IMR-90 (cell line): ENCODE measurements at regions not wholly inside any gene's neighbourhood (a gene's known extent, or its start where the extent isn't known, plus 50 kb on each side); places are given as distances from the start of the nearest gene placed in this dataset.

Source experiments
- ATAC-seq: fragments of 200-7000 bp; cut with Tn5 transposase; 2 replicates; pipeline ENCODE4 v1.9.1; 2020; ENCODE audit warnings: low read depth, mild to moderate bottlenecking, moderate library complexity
- BruUV-seq: library from RNA; stranded (reverse); fragments of 400-500 nt; replicated peaks from 2 replicates; lab custom pipeline; 2021; lab: Mats Ljungman, UMichigan
- CTCF ChIA-PET: fragments of 300-600 bp; formaldehyde crosslinking; extraction: SDS; loops from one replicate; lab custom pipeline; 2021; ENCODE audit warnings: antibody characterized with exemption; lab: Yijun Ruan, JAX
- POLR2A ChIA-PET: fragments of 300-600 bp; sonication (Branson Sonifier 250); formaldehyde crosslinking; loops from one replicate; lab custom pipeline; 2022; ENCODE audit warnings: antibody characterized with exemption; ENCODE audit not compliant: unreplicated experiment; lab: Charles Lee
- DNase-seq: peaks from one replicate; pipeline ENCODE4 v3.0.0; 2013
- H2AFZ ChIP-seq: replicated peaks from 2 replicates; pipeline ENCODE3; 2013; ENCODE audit warnings: low read length, mild to moderate bottlenecking; ENCODE audit not compliant: poor library complexity
- H2AK5ac ChIP-seq: 2 replicates; pipeline ENCODE4 v1.6.1; 2013; ENCODE audit warnings: low read depth, low read length, inconsistent platforms
- H2AK9ac ChIP-seq: replicated peaks from 2 replicates; pipeline ENCODE3; 2013; ENCODE audit warnings: mild to moderate bottlenecking, low read depth, low read length, moderate library complexity; ENCODE audit not compliant: poor library complexity
- H2BK120ac ChIP-seq: 2 replicates; pipeline ENCODE4 v1.6.1; 2013; ENCODE audit warnings: low read depth, low read length, inconsistent platforms
- H2BK15ac ChIP-seq: 3 replicates; pipeline ENCODE4 v1.6.1; 2013; ENCODE audit warnings: low read depth, low read length, inconsistent platforms
- H2BK20ac ChIP-seq: 2 replicates; pipeline ENCODE4 v1.6.1; 2013; ENCODE audit warnings: low read depth, mild to moderate bottlenecking, inconsistent platforms, low read length, moderate library complexity
- H2BK5ac ChIP-seq: 2 replicates; pipeline ENCODE4 v1.6.1; 2013; ENCODE audit warnings: mild to moderate bottlenecking, low read depth, low read length, inconsistent platforms; ENCODE audit not compliant: poor library complexity, severe bottlenecking
- H3K14ac ChIP-seq: replicated peaks from 2 replicates; pipeline ENCODE4 v1.6.1; 2013; ENCODE audit warnings: low read depth, low read length, inconsistent platforms
- H3K18ac ChIP-seq: 2 replicates; pipeline ENCODE4 v1.6.1; 2013; ENCODE audit warnings: low read depth, low read length, control low read depth
- H3K23ac ChIP-seq: 2 replicates; pipeline ENCODE4 v1.6.1; 2013; ENCODE audit warnings: low read depth, low read length, inconsistent platforms
- H3K27ac ChIP-seq: 2 replicates; pipeline ENCODE4 v1.5.1; 2013; ENCODE audit warnings: mild to moderate bottlenecking, control low read depth, low read length; ENCODE audit not compliant: insufficient read depth
- H3K27me3 ChIP-seq: 2 replicates; pipeline ENCODE4 v1.6.1; 2013; ENCODE audit warnings: low read length; ENCODE audit not compliant: control insufficient read depth, insufficient read depth
- H3K36me3 ChIP-seq: 2 replicates; pipeline ENCODE4 v1.6.1; 2013; ENCODE audit warnings: low read length, mixed read lengths; ENCODE audit not compliant: control insufficient read depth, insufficient read depth
- H3K4ac ChIP-seq: 2 replicates; pipeline ENCODE4 v1.6.1; 2013; ENCODE audit warnings: low read depth, low read length, inconsistent platforms
- H3K4me1 ChIP-seq: 2 replicates; pipeline ENCODE4 v1.6.1; 2013; ENCODE audit warnings: low read length, mixed read lengths; ENCODE audit not compliant: control insufficient read depth, insufficient read depth
- H3K4me2 ChIP-seq: 2 replicates; pipeline ENCODE4 v1.6.1; 2013; ENCODE audit warnings: low read depth, mild to moderate bottlenecking, control low read depth, low read length, moderate library complexity
- H3K4me3 ChIP-seq: 2 replicates; pipeline ENCODE4 v1.5.1; 2013; ENCODE audit warnings: low read depth, mild to moderate bottlenecking, control low read depth, low read length, moderate library complexity; ENCODE audit not compliant: insufficient read depth
- H3K56ac ChIP-seq: 2 replicates; pipeline ENCODE4 v1.6.1; 2013; ENCODE audit warnings: low read length, inconsistent platforms; ENCODE audit not compliant: insufficient read depth; ENCODE audit errors: extremely low read depth
- H3K79me1 ChIP-seq, 2 experiments: 2 replicates each; pipeline ENCODE4 v1.6.1; 2013; ENCODE audit warnings: low read length in 2 of 2, inconsistent platforms in 1 of 2, low read depth in 1 of 2
- H3K9ac ChIP-seq: 2 replicates; pipeline ENCODE4 v1.6.1; 2013; ENCODE audit warnings: low read depth, low read length, control low read depth
- H3K9me1 ChIP-seq: 2 replicates; pipeline ENCODE4 v1.6.1; 2013; ENCODE audit warnings: low read length, inconsistent platforms; ENCODE audit not compliant: insufficient read depth
- H3K9me3 ChIP-seq: 2 replicates; pipeline ENCODE4 v1.6.1; 2013; ENCODE audit warnings: low read length; ENCODE audit not compliant: control insufficient read depth, insufficient read depth
- H4K20me1 ChIP-seq: 2 replicates; pipeline ENCODE4 v1.6.1; 2013; ENCODE audit warnings: low read length, inconsistent platforms; ENCODE audit not compliant: insufficient read depth
- H4K5ac ChIP-seq: 2 replicates; pipeline ENCODE4 v1.6.1; 2013; ENCODE audit warnings: mild to moderate bottlenecking, low read depth, low read length, control low read depth
- H4K8ac ChIP-seq, 2 experiments: 2 replicates each; pipeline ENCODE4 v1.6.1; 2013; ENCODE audit warnings: low read depth in 2 of 2, low read length in 2 of 2, control low read depth in 1 of 2, inconsistent platforms in 1 of 2
- H4K91ac ChIP-seq: 2 replicates; pipeline ENCODE4 v1.6.1; 2013; ENCODE audit warnings: low read depth, low read length, inconsistent platforms; ENCODE audit not compliant: insufficient read depth
- BHLHE40 ChIP-seq: fragments of 150-350 bp; IDR thresholded peaks from 2 replicates; pipeline ENCODE4 v1.6.1; 2016; ENCODE audit warnings: mild to moderate bottlenecking, low read depth, low read length
- FOS ChIP-seq: fragments of 150-350 bp; IDR thresholded peaks from 2 replicates; pipeline ENCODE4 v1.6.1; 2016; ENCODE audit warnings: low read depth, low read length
- SMC3 ChIP-seq: fragments of 150-350 bp; IDR thresholded peaks from 2 replicates; pipeline ENCODE4 v1.6.1; 2016; ENCODE audit warnings: low read depth, mild to moderate bottlenecking, antibody characterized with exemption, low read length, moderate library complexity
- WGBS, 2 experiments: methylation state at CpG; one replicate each; pipeline versions ENCODE4 v1.1.5 to v1.1.7; 2013; ENCODE audit warnings: missing lambda C conversion rate in 2 of 2; ENCODE audit not compliant: insufficient read length in 1 of 2; ENCODE audit errors: extremely low coverage in 2 of 2; 5-methylcytosine and 5-hydroxymethylcytosine counted together
- dilution Hi-C: fragments of 300-500 bp; cut with HindIII; formaldehyde crosslinking; loops from one replicate; pipeline ENCODE4 v1.14.3; 2018; ENCODE audit warnings: low sequenced_read_pairs; ENCODE audit not compliant: unreplicated experiment
- in situ Hi-C: fragments of 300-500 bp; cut with MboI; formaldehyde crosslinking; loops from 3 replicates; pipeline ENCODE4 v1.14.3; 2019; ENCODE audit warnings: low sequenced_read_pairs, inconsistent platforms, mixed read lengths
- intact Hi-C: fragments of 100-400 bp; cut with micrococcal nuclease; formaldehyde crosslinking; loops from 2 replicates; pipeline ENCODE4 v1.10.0; 2022

DNA sequence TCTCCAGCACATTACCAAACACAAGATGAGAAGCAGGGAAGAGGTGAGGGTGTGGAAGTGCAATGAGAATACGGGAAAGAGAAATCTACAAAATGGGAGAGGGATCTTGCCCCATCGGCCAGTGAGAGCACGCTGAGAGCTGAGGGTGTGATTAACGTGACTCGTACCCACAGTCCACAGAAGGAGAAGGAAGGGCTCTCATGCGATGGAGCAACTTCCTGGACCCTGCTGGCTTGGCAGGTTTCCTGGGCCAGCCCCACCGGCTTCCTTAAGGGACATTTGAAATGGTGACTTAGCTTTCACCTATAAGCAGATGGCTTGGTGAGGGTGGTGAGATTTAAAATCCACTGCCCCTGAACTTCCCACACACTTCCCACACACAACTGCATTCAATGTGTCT lies 740.1 kb downstream of the UQCRFS1 start:
- Histone ChIP-seq H2AK9ac (no peak overlapping the region), H3K4me3 (no peak overlapping the region), H2BK15ac (no peak overlapping the region), H3K36me3 (no peaks in the 10 kb centered on the region), H3K23ac (no peak overlapping the region), H3K4me2 (no peak overlapping the region), H2BK20ac (no peak overlapping the region), H3K9me3 (peaks cover 24% of the 10 kb centered on the region), H3K9ac (no peak overlapping the region), H2AFZ (no peak overlapping the region), H3K4ac (no peak overlapping the region), H3K4me1 (no peaks in the 10 kb centered on the region), H3K14ac (no peak overlapping the region), H3K27me3 (no peaks in the 10 kb centered on the region), H4K8ac (no peak overlapping the region), H3K18ac (no peak overlapping the region), H3K27ac (no peak overlapping the region), H3K9me1 (no peaks in the 10 kb centered on the region), H3K79me1 (no peaks in the 10 kb centered on the region), H2AK5ac (no peak overlapping the region), H3K56ac (no peak overlapping the region), H4K5ac (no peak overlapping the region), H2BK5ac (no peak overlapping the region), H4K91ac (no peak overlapping the region), H2BK120ac (no peak overlapping the region), H4K20me1 (no peaks in the 10 kb centered on the region)
- WGBS, 2 experiments: no CpG with 5 or more reads among the region's 7 CpGs
- intact Hi-C loops (no loop called here), in situ Hi-C loops (no loop called here), dilution Hi-C loops (no loop called here)
- TF ChIP-seq FOS (no peak), BHLHE40 (no peak), SMC3 (no peak)
- ATAC-seq (no peak), DNase-seq (no peak)
- CTCF ChIA-PET: no interaction called here
- no TSS peak for BruUV-seq
- POLR2A ChIA-PET: no interaction called here
